Caco-2 (cell line): ENCODE measurements at regions not wholly inside any gene's neighbourhood (a gene's known extent, or its start where the extent isn't known, plus 50 kb on each side); places are given as distances from the start of the nearest gene placed in this dataset.

Experiments used
- BruUV-seq: library from RNA; stranded (reverse); fragments of 400-500 nt; replicated peaks from 2 replicates; lab custom pipeline; 2021; lab: Mats Ljungman, UMichigan
- CTCF ChIA-PET: fragments of 300-600 bp; sonication (Branson Sonifier 250); formaldehyde crosslinking; loops from one replicate; lab custom pipeline; 2022; ENCODE audit warnings: antibody characterized with exemption; lab: Charles Lee
- POLR2A ChIA-PET: fragments of 300-600 bp; sonication (Branson Sonifier 250); formaldehyde crosslinking; loops from one replicate; lab custom pipeline; 2022; ENCODE audit warnings: antibody characterized with exemption; lab: Charles Lee
- DNase-seq, 2 experiments: peaks; one replicate each; pipeline versions ENCODE4 v3.0.0 to v3.0.0-alpha.2; 2020 to 2022
- H3K27me3 ChIP-seq: replicated peaks from 2 replicates; pipeline ENCODE4 v1.6.0; 2011; ENCODE audit warnings: low read length; ENCODE audit not compliant: control insufficient read depth, insufficient read depth
- H3K36me3 ChIP-seq: 2 replicates; pipeline ENCODE4 v1.5.1; 2011; ENCODE audit warnings: low read length; ENCODE audit not compliant: control insufficient read depth, insufficient read depth
- H3K4me1 ChIP-seq: fragments of 250-450 bp; sonication (Bioruptor Pico); 2 replicates; pipeline ENCODE4 v1.5.1; 2020; ENCODE audit warnings: mild to moderate bottlenecking
- H3K4me3 ChIP-seq: 2 replicates; pipeline ENCODE4 v1.5.1; 2011; ENCODE audit warnings: low read depth, mild to moderate bottlenecking, control low read depth, low read length
- H3K9me3 ChIP-seq: fragments of 250-450 bp; sonication (Bioruptor Pico); 2 replicates; pipeline ENCODE4 v1.5.1; 2020; ENCODE audit warnings: mild to moderate bottlenecking, moderate library complexity
- H3K27ac Mint-ChIP-seq: one replicate; pipeline ENCODE4 v1.8.0; 2022; ENCODE audit warnings: mixed read lengths; ENCODE audit not compliant: unreplicated experiment
- H3K27me3 Mint-ChIP-seq: one replicate; pipeline ENCODE4 v1.8.0; 2022; ENCODE audit warnings: mixed read lengths; ENCODE audit not compliant: insufficient read depth, unreplicated experiment
- H3K36me3 Mint-ChIP-seq: one replicate; pipeline ENCODE4 v1.8.0; 2022; ENCODE audit warnings: mild to moderate bottlenecking, mixed read lengths; ENCODE audit not compliant: insufficient read depth, unreplicated experiment
- H3K4me1 Mint-ChIP-seq: one replicate; pipeline ENCODE4 v1.8.0; 2022; ENCODE audit warnings: low read depth, mixed read lengths; ENCODE audit not compliant: unreplicated experiment
- H3K4me3 Mint-ChIP-seq: one replicate; pipeline ENCODE4 v1.8.0; 2022; ENCODE audit warnings: mild to moderate bottlenecking, moderate library complexity, mixed read lengths; ENCODE audit not compliant: unreplicated experiment
- H3K9me3 Mint-ChIP-seq: one replicate; pipeline ENCODE4 v1.8.0; 2022; ENCODE audit warnings: mixed read lengths; ENCODE audit not compliant: unreplicated experiment
- intact Hi-C: fragments of 100-400 bp; cut with micrococcal nuclease; formaldehyde crosslinking; loops from one replicate; pipeline ENCODE4 v1.10.0; 2022; ENCODE audit not compliant: unreplicated experiment
- TF ChIP-seq, protein P1 (sequence below), 2 experiments: fragments of 200-600 bp in 1 of 2; IDR thresholded peaks; 1 replicate in 1 of 2; 2 replicates in 1 of 2; pipeline versions ENCODE4 v1.5.1 to v1.8.0; 2011 to 2022; ENCODE audit warnings: antibody characterized with exemption in 1 of 2, control low read depth in 1 of 2, inconsistent platforms in 1 of 2, low read depth in 1 of 2, low read length in 1 of 2, mild to moderate bottlenecking in 1 of 2, moderate library complexity in 1 of 2; ENCODE audit not compliant: insufficient read depth in 1 of 2, severe bottlenecking in 1 of 2, unreplicated experiment in 1 of 2

DNA sequence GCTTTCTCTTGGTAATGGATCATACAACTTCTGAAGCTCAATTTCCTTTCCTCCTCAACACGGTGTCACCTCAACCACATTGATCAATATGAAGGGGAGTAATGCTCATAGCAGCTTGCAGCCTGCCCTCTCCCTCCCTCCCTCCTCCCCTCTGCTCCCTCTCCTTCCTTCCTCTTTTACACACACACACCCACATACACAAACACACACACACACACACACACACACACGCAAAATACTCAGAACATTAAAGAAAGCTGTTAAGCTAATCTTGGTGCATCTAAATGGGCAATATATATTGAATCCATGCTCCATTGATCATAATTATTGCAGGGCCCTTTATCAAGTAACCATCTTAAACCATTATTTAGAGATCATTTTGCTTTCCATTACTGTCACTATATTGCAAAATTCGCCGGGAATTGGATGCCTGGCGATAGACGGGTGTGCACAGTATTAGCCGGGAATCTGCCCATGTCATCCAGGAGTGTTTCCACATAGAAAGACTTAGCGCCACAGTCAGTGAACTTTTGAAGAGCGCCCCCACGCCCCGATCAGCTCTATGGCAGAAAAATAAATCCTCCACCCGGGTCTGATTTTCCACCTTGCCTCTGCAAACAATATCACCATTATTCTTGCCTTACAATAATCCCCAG lies 122.0 kb downstream of the PRLHR start:
- Histone ChIP-seq H3K4me3 (no peak overlapping the region), H3K9me3 (no peaks in the 10 kb centered on the region), H3K4me1 (peaks cover 9% of the 10 kb centered on the region; the same call in 1 of the 2 replicates), H3K27me3 (no peaks in the 10 kb centered on the region; the same call in 1 of the 2 replicates), H3K36me3 (no peaks in the 10 kb centered on the region)
- DNase-seq = no peak
- TF ChIP-seq, protein P1, sequence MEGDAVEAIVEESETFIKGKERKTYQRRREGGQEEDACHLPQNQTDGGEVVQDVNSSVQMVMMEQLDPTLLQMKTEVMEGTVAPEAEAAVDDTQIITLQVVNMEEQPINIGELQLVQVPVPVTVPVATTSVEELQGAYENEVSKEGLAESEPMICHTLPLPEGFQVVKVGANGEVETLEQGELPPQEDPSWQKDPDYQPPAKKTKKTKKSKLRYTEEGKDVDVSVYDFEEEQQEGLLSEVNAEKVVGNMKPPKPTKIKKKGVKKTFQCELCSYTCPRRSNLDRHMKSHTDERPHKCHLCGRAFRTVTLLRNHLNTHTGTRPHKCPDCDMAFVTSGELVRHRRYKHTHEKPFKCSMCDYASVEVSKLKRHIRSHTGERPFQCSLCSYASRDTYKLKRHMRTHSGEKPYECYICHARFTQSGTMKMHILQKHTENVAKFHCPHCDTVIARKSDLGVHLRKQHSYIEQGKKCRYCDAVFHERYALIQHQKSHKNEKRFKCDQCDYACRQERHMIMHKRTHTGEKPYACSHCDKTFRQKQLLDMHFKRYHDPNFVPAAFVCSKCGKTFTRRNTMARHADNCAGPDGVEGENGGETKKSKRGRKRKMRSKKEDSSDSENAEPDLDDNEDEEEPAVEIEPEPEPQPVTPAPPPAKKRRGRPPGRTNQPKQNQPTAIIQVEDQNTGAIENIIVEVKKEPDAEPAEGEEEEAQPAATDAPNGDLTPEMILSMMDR (IDR thresholded peaks at IDR 0.05; ENCODE audit: insufficient read depth in 1 of 2, low read depth in 1 of 2, low read length in 1 of 2, severe bottlenecking in 1 of 2, unreplicated experiment in 1 of 2) = no peak
- intact Hi-C loops = no loop called here
- Mint-ChIP-seq H3K27ac (no peak overlapping the region), H3K36me3 (no peaks in the 10 kb centered on the region), H3K27me3 (peaks cover 3% of the 10 kb centered on the region), H3K9me3 (no peaks in the 10 kb centered on the region), H3K4me3 (no peak overlapping the region), H3K4me1 (peaks cover 9% of the 10 kb centered on the region)
- POLR2A ChIA-PET = no interaction called here
- CTCF ChIA-PET = interaction anchor here (1.3 kb wide), 1 partner anchor 11 kb away, joined by 3 read pairs; no protein-coding TSS in a partner anchor
- BruUV-seq = no TSS peak

DNA sequence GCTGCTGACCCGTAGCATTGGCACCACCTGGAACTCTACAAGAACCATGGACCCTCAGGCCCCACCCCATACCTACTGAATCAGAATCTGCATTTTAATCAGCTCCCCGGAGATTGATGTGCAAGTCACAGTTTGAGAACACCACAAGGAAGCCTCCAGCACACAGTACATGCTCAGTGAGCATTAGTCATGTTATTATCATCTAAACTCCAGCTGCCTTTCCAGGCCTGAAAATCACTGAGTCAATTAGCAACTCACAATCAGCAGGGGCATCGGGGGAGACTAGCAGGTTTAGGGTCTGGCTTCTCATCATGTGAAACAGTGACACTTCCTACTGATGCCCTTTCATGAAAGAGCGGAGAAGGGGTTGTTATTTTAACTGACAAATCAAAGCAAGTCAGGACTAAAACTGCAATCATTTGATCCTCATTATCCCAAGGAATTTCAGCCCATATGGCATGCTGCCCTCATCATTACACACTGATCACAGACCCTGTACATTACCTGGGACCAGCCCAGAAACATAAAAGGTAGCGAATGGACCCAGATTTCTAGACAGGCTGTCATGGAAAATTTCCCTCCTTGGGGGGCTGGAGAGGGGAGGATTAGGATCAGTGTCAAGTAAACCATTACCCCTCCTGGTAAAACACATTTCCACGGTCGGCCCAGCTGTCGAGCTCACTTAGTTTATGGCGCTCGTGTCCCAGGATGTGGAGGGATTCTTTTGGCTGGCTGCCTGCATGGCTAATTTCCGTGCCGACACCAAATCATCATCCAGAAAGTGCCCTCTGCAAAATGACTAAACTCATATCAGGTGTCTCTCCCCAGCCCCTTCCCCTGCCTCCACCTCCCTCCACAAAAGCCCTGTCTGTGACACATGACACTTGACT lies 122.8 kb downstream of the PRLHR start:
- intact Hi-C loops = no loop called here
- Mint-ChIP-seq H3K4me3 (no peak overlapping the region), H3K27me3 (peaks cover 3% of the 10 kb centered on the region), H3K4me1 (peaks cover 9% of the 10 kb centered on the region), H3K27ac (no peak overlapping the region), H3K9me3 (no peaks in the 10 kb centered on the region), H3K36me3 (no peaks in the 10 kb centered on the region)
- BruUV-seq = no TSS peak
- no peaks in the 10 kb centered on the region; the same call in 1 of the 2 replicates for H3K27me3 ChIP-seq
- H3K36me3 ChIP-seq = no peaks in the 10 kb centered on the region
- no peak overlapping the region for H3K4me3 ChIP-seq
- TF ChIP-seq, protein P1 (IDR thresholded peaks at IDR 0.05; ENCODE audit: insufficient read depth in 1 of 2, low read depth in 1 of 2, low read length in 1 of 2, severe bottlenecking in 1 of 2, unreplicated experiment in 1 of 2) = no peak
- CTCF ChIA-PET = interaction anchor here (1.3 kb wide), 1 partner anchor 11 kb away, joined by 3 read pairs; no protein-coding TSS in a partner anchor
- POLR2A ChIA-PET = no interaction called here
- no peak for DNase-seq
- H3K9me3 ChIP-seq = no peaks in the 10 kb centered on the region
- peaks cover 9% of the 10 kb centered on the region; the same call in 1 of the 2 replicates for H3K4me1 ChIP-seq

DNA sequence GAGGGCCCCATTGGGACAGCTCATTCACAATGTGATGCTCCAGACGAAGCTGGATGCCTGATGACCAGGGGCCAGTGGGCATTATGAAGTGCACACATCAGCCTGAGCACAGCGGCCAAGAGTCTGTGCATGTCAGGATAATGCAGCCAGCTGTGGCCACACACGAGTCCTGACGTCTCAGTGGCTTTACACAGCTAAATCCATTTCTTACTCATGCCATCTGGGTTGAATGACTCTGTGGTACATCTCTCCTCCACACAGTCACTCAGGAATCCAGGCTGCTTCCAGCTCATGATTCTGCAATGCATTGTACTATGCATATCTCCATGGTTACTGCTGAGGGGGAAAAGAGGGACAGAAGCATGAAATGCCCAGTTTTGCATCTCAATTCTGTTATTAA lies 123.6 kb downstream of the PRLHR start:
- Mint-ChIP-seq H3K27ac (no peak overlapping the region), H3K4me3 (no peak overlapping the region), H3K27me3 (no peaks in the 10 kb centered on the region), H3K36me3 (no peaks in the 10 kb centered on the region), H3K4me1 (peaks cover 9% of the 10 kb centered on the region), H3K9me3 (no peaks in the 10 kb centered on the region)
- Histone ChIP-seq H3K4me1 (peaks cover 9% of the 10 kb centered on the region; the same call in 1 of the 2 replicates), H3K9me3 (no peaks in the 10 kb centered on the region), H3K27me3 (no peaks in the 10 kb centered on the region), H3K4me3 (no peak overlapping the region), H3K36me3 (no peaks in the 10 kb centered on the region)
- CTCF ChIA-PET = interaction anchor here (0.9 kb wide), 1 partner anchor 13 kb away, joined by 3 read pairs; no protein-coding TSS in a partner anchor
- POLR2A ChIA-PET = no interaction called here
- intact Hi-C loops = no loop called here
- BruUV-seq = no TSS peak
- TF ChIP-seq, protein P1 (IDR thresholded peaks at IDR 0.05; ENCODE audit: insufficient read depth in 1 of 2, low read depth in 1 of 2, low read length in 1 of 2, severe bottlenecking in 1 of 2, unreplicated experiment in 1 of 2) = no peak
- no peak for DNase-seq
